WI38 (cell line): ENCODE measurements at regions not wholly inside any gene's neighbourhood (a gene's known extent, or its start where the extent isn't known, plus 50 kb on each side); places are given as distances from the start of the nearest gene placed in this dataset.
"Not testable (repeated sequence)": the region's sequence is repeated elsewhere in the genome, so short reads cannot be mapped to it uniquely, and the experiment has no call there.

Experiments used
- H3K4me3 ChIP-seq: 2 replicates; pipeline ENCODE4 v1.5.1; 2011; ENCODE audit warnings: low read depth, mild to moderate bottlenecking, control low read depth, low read length
- TF ChIP-seq, protein P1 (sequence below): IDR thresholded peaks from 2 replicates; pipeline ENCODE4 v1.5.1; 2012; ENCODE audit warnings: low read depth, mild to moderate bottlenecking, control low read depth, low read length

DNA sequence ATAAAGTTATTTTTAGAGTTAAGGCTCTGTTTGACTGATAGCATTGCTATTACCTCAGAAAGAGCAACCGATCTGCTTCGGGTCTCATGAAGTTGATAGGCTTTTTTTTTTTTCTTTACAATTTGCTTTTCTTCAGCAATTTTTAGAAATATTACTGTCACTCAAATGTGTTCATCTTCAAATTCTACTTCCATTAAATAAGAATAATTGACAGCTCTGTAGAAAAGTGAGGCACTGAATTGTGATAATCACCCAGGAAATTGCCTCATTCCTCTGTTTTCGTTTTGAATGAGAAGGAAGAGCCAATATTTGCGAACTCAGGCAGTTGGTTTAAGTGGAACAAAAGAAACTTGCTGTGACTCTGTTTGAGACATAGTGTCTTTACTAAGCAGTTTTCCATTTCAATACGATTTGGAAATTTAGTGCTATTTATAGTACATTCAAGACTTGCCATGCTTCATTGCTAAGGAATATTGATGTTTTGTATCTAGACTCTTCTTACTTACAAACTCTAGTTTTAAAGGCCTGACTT, 700.5 kb upstream of the CDH10 start:
- H3K4me3 ChIP-seq, result no peak overlapping the region

DNA sequence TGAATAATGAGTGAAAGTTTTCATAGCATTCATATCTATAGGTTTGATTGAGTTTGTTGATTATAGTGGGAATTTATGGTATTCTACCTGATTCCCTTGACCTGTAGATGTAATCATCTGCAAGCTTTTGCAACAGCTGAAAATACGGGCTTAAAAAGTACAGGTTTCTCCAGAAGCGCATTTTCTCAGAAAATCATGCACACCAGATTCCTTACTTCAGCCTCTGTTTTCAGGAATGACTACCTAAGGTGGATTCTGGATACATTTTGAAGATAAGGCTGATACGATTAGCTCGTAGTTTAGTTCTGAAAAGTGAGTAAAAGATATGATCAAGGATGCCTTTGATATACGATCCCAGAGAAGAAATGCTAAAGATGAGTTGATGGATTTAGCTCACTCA, 694.8 kb upstream of the CDH10 start:
- H3K4me3 ChIP-seq, result no peak overlapping the region
- TF ChIP-seq, protein P1, sequence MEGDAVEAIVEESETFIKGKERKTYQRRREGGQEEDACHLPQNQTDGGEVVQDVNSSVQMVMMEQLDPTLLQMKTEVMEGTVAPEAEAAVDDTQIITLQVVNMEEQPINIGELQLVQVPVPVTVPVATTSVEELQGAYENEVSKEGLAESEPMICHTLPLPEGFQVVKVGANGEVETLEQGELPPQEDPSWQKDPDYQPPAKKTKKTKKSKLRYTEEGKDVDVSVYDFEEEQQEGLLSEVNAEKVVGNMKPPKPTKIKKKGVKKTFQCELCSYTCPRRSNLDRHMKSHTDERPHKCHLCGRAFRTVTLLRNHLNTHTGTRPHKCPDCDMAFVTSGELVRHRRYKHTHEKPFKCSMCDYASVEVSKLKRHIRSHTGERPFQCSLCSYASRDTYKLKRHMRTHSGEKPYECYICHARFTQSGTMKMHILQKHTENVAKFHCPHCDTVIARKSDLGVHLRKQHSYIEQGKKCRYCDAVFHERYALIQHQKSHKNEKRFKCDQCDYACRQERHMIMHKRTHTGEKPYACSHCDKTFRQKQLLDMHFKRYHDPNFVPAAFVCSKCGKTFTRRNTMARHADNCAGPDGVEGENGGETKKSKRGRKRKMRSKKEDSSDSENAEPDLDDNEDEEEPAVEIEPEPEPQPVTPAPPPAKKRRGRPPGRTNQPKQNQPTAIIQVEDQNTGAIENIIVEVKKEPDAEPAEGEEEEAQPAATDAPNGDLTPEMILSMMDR, result no peak

More for the DNA sequence above, 700.5 kb upstream of the CDH10 start:
- TF ChIP-seq, protein P1, result no peak

DNA sequence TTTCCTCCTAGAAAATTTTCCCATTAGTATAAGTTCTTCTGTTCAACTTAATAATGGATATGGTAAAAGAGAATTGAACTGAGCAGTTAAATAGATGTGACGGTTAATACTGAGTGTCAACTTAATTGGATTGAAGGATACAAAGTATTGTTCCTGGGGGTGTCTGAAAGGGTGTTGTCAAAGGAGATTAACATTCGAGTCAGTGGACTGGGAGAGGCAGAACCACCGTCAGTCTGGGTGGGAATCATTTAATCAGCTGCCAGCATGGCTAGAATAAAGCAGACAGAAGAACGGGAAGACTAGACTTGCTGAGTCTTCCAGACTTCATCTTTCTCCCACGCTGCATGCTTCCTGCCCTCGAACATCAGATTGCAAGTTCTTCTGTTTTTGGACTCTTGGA, 689.6 kb upstream of the CDH10 start:
- TF ChIP-seq, protein P1, result no peak

DNA sequence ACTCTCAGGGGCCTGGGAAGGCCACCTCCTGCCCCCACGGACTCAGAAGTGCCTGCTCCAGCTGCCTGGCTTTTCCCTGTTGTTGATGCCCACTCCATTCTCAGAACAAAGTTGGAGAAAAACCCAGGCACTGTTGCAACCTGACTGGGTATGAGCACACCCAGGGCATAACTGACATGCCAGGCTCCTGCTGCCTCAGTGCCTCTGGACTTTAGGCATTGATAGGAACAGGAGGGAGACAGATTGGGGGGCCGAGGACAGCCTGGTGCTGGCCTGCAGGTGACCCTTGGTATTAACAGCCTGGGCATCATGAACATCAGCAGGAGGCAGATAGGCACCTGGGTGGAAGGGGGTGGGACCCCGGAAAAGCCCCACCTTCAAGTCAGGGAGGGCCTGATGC, 685.9 kb upstream of the CDH10 start:
- no peak overlapping the region for H3K4me3 ChIP-seq
- TF ChIP-seq, protein P1, result no peak

More for the DNA sequence above, 689.6 kb upstream of the CDH10 start:
- no peak overlapping the region for H3K4me3 ChIP-seq

DNA sequence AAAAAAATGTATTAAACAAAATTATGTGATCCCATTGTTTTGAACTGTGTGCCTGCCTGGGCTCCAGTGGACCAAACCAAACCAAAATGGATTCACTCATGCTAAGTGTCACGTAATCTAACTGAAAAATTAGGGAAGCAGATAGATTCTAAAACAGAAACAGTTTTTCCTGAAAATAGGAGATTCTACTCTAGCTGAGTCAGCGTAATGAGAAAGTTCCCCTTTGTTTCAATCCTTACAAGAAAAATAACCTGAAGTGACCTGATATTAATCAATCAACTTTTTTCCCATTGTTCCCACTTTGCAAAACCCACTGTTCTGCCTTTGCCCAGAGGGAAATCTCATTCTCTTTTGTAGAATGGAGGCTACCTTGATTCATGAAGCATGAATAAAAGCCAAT, 682.4 kb upstream of the CDH10 start:
- TF ChIP-seq, protein P1, result no peak
- no peak overlapping the region for H3K4me3 ChIP-seq

DNA sequence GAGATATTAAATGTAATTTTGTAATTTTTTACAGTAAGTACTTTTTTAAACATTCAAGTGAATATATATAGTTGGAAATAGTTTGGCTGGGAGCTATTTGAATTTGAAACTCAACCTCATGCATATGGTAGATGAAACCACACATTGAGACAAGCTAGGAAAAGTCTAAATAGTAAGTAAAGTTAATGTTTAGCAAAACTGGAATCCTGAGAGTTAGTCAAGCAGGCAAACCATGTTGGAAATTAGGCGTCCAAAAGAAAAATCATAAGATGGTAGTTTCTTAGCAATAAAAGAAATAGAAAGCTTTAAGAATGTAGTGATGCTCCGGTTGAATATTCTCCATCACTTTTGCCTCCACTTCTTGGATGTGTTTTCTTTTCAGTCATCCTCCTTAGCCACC, 657.1 kb upstream of the CDH10 start:
- TF ChIP-seq, protein P1, result no peak
- no peak overlapping the region for H3K4me3 ChIP-seq

DNA sequence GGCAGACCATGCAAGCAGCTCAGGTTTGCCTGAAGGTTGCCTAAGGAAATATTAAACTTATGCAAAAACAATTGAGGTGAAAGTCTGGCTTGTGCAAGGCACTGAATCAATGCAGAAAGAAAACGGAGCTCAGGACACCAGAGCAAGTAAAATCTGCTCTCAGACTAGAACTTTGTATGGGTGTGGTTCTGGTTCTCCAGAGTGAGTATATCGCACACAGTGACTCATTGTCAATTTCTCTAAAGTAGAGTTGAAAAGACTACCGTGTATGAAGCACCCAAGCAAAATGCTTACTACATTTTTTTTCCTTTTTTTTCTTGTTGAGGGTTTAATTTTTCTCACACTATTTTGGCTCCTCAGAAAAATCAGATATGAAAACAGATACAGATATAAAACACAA, 650.3 kb upstream of the CDH10 start:
- TF ChIP-seq, protein P1, result no peak
- H3K4me3 ChIP-seq, result no peak overlapping the region

DNA sequence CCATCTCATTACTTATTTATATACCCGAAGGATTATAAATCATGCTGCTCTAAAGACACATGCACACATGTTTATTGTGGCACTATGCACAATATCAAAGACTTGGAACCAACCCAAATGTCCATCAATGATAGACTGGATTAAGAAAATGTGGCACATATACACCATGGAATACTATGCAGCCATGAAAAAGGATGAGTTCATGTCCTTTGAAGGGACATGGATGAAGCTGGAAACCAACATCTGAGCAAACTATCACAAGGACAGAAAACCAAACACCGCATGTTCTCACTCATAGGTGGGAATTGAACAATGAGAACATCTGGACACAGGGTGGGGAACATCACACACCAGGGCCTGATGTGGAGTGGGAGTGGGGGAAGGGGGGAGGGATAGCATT, 645.0 kb upstream of the CDH10 start:
- H3K4me3 ChIP-seq, result not testable (repeated sequence)
